Nephron (organoid): ENCODE measurements at regions not wholly inside any gene's neighbourhood (a gene's known extent, or its start where the extent isn't known, plus 50 kb on each side); places are given as distances from the start of the nearest gene placed in this dataset.
A peak's percentile ranks its signal among the peaks of the same experiment; 100 is the strongest.

Experiments used
- H3K27ac Mint-ChIP-seq, 3 experiments: 2 replicates each; pipeline ENCODE4 v1.8.0; 2020; ENCODE audit warnings: mixed read lengths in 3 of 3, mild to moderate bottlenecking in 2 of 3, moderate library complexity in 1 of 3
- H3K27me3 Mint-ChIP-seq: 2 replicates; pipeline ENCODE4 v1.8.0; 2021; ENCODE audit warnings: low read depth, mild to moderate bottlenecking, moderate library complexity, mixed read lengths
- H3K36me3 Mint-ChIP-seq: 2 replicates; pipeline ENCODE4 v1.8.0; 2020; ENCODE audit warnings: low read depth, mixed read lengths
- H3K4me1 Mint-ChIP-seq: 2 replicates; pipeline ENCODE4 v1.8.0; 2020; ENCODE audit warnings: mixed read lengths
- H3K4me3 Mint-ChIP-seq, 3 experiments: 2 replicates each; pipeline ENCODE4 v1.8.0; 2020; ENCODE audit warnings: mild to moderate bottlenecking in 3 of 3, mixed read lengths in 3 of 3, moderate library complexity in 2 of 3
- H3K9me3 Mint-ChIP-seq: 2 replicates; pipeline ENCODE4 v1.8.0; 2020; ENCODE audit warnings: mixed read lengths
- TF ChIP-seq, protein P1 (sequence below), 3 experiments: fragments of 200-600 bp; sonication (generic); IDR thresholded peaks; one replicate each; pipeline ENCODE4 v1.5.0; 2021; ENCODE audit warnings: antibody characterized with exemption in 3 of 3; ENCODE audit not compliant: unreplicated experiment in 3 of 3

DNA sequence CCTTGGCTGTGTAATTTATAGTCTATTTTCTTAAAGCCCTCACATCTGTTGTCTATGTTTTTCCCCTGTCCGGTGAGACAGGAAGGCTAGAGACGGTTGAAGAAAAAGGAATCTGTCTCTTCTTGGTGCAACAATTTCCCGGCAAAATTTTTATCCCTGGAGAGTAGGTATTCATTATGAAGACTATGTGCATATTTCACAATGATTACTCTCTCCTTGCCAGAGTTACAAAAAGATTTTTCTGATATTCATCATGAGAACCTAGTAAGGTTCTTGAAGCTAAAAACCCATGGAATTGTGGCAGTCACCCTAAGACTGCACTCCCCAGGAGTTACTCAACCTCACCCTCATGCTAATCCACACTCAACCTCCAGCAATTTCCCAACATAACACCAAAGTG is 55.0 kb upstream of the GHITM start:
- no peak overlapping the region for H3K4me3 Mint-ChIP-seq
- peaks cover 12% of the 10 kb centered on the region for H3K9me3 Mint-ChIP-seq
- TF ChIP-seq, protein P1, sequence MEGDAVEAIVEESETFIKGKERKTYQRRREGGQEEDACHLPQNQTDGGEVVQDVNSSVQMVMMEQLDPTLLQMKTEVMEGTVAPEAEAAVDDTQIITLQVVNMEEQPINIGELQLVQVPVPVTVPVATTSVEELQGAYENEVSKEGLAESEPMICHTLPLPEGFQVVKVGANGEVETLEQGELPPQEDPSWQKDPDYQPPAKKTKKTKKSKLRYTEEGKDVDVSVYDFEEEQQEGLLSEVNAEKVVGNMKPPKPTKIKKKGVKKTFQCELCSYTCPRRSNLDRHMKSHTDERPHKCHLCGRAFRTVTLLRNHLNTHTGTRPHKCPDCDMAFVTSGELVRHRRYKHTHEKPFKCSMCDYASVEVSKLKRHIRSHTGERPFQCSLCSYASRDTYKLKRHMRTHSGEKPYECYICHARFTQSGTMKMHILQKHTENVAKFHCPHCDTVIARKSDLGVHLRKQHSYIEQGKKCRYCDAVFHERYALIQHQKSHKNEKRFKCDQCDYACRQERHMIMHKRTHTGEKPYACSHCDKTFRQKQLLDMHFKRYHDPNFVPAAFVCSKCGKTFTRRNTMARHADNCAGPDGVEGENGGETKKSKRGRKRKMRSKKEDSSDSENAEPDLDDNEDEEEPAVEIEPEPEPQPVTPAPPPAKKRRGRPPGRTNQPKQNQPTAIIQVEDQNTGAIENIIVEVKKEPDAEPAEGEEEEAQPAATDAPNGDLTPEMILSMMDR (IDR thresholded peaks at IDR 0.05; ENCODE audit: unreplicated experiment in 3 of 3), result no peak
- H3K27me3 Mint-ChIP-seq, result peaks cover 10% of the 10 kb centered on the region
- no peak overlapping the region for H3K27ac Mint-ChIP-seq
- H3K4me1 Mint-ChIP-seq, result no peaks in the 10 kb centered on the region
- no peaks in the 10 kb centered on the region for H3K36me3 Mint-ChIP-seq

DNA sequence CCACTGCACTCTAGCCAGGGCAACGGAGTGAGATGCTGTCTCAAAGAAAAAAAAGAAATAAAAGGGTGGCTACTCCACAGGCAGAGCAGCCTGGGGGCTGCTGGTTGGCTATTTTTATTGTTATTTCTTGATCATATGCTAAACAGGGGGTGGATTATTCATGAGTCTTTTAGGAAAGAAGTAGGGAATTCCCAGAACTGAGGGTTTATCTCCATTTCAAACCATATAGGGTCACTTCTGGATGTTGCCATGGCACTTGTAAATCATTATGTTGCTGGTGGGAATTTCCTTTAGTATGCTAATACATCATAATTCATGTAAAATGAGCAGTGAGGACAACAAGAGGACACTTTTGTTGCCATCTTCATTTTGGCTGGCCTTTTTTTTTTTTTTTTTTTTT is 52.1 kb upstream of the GHITM start:
- no peaks in the 10 kb centered on the region for H3K36me3 Mint-ChIP-seq
- TF ChIP-seq, protein P1 (IDR thresholded peaks at IDR 0.05; ENCODE audit: unreplicated experiment in 3 of 3), result no peak
- H3K27me3 Mint-ChIP-seq, result peaks cover 8% of the 10 kb centered on the region
- no peak overlapping the region for H3K4me3 Mint-ChIP-seq
- no peaks in the 10 kb centered on the region for H3K4me1 Mint-ChIP-seq
- peaks cover 12% of the 10 kb centered on the region for H3K9me3 Mint-ChIP-seq
- H3K27ac Mint-ChIP-seq, result no peak overlapping the region

DNA sequence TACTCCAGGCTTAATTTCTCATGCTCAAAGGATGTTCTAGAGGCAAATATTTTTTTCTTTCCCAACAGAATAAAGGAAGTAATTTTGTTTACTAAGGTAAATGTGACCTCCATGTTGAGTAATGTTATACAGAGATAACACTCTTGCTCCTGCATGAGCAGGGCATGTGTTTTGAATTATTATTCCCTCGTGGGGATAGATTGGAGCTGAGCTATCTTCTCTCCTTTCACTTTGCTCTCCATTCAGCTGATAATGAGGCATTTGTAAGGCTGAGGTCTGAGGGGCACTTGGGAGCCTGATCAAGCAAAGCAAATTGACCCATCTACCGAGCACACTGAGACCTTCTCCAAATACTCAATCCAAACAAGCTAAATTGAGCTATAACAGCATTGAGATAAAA is 50.7 kb upstream of the GHITM start:
- TF ChIP-seq, protein P1 (IDR thresholded peaks at IDR 0.05; ENCODE audit: unreplicated experiment in 3 of 3), result no peak

GRCh38 chr10:84089162-84089561 is 50.1 kb upstream of the GHITM start:
- Mint-ChIP-seq H3K27me3 (peaks cover 2% of the 10 kb centered on the region), H3K36me3 (no peaks in the 10 kb centered on the region), H3K27ac (no peak overlapping the region), H3K4me3 (no peak overlapping the region), H3K4me1 (no peaks in the 10 kb centered on the region), H3K9me3 (peaks cover 6% of the 10 kb centered on the region)
- TF ChIP-seq, protein P1 (IDR thresholded peaks at IDR 0.05; ENCODE audit: unreplicated experiment in 3 of 3), result no peak

More for the DNA sequence above, 50.7 kb upstream of the GHITM start:
- H3K27me3 Mint-ChIP-seq, result peaks cover 6% of the 10 kb centered on the region
- no peaks in the 10 kb centered on the region for H3K4me1 Mint-ChIP-seq
- peaks cover 8% of the 10 kb centered on the region for H3K9me3 Mint-ChIP-seq
- peak overlapping the region in 1 of 3 experiments; percentile 6 for H3K27ac Mint-ChIP-seq
- H3K36me3 Mint-ChIP-seq, result no peaks in the 10 kb centered on the region
- no peak overlapping the region for H3K4me3 Mint-ChIP-seq
